ENCODE measurements at regions not wholly inside any gene's neighbourhood (a gene's known extent, or its start where the extent isn't known, plus 50 kb on each side); places are given as distances from the start of the nearest gene placed in this dataset.

DNA sequence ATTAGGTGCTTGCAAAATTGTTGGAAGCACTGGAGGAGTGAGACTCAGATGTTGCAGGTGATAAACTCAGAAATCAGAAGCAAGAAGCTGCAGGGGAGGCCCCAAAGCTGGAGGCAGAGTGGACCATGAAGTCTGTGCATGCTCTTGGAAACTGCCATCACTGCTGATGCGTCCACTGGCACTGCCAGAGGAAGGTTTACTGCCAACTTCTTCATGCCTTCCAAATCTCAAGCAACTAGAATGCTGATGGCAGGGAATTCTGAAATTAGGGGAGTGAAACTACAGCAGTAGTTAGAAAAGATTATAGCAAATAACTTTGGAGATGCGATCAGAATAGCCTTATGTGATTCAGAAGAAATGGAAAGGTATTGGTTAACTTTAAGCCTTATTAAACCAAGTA is 277.1 kb upstream of the SDK2 start:
- TF ChIP-seq POLR2AphosphoS5 (IDR thresholded peaks at IDR 0.05; ENCODE audit: low read depth, low read length) (no peak), FOXP2 (optimal IDR thresholded peaks at IDR 0.05; ENCODE audit: borderline replicate concordance, extremely low read depth, extremely low read length, insufficient read depth) (no peak), TAF1 (IDR thresholded peaks at IDR 0.05; ENCODE audit: borderline replicate concordance, insufficient read depth, low read length) (no peak), SIN3A (IDR thresholded peaks at IDR 0.05; ENCODE audit: borderline replicate concordance, insufficient read depth, low read length) (no peak)
- TF ChIP-seq, protein P1, sequence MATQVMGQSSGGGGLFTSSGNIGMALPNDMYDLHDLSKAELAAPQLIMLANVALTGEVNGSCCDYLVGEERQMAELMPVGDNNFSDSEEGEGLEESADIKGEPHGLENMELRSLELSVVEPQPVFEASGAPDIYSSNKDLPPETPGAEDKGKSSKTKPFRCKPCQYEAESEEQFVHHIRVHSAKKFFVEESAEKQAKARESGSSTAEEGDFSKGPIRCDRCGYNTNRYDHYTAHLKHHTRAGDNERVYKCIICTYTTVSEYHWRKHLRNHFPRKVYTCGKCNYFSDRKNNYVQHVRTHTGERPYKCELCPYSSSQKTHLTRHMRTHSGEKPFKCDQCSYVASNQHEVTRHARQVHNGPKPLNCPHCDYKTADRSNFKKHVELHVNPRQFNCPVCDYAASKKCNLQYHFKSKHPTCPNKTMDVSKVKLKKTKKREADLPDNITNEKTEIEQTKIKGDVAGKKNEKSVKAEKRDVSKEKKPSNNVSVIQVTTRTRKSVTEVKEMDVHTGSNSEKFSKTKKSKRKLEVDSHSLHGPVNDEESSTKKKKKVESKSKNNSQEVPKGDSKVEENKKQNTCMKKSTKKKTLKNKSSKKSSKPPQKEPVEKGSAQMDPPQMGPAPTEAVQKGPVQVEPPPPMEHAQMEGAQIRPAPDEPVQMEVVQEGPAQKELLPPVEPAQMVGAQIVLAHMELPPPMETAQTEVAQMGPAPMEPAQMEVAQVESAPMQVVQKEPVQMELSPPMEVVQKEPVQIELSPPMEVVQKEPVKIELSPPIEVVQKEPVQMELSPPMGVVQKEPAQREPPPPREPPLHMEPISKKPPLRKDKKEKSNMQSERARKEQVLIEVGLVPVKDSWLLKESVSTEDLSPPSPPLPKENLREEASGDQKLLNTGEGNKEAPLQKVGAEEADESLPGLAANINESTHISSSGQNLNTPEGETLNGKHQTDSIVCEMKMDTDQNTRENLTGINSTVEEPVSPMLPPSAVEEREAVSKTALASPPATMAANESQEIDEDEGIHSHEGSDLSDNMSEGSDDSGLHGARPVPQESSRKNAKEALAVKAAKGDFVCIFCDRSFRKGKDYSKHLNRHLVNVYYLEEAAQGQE (IDR thresholded peaks at IDR 0.05; ENCODE audit: insufficient read depth in 1 of 2, low read depth in 2 of 2, low read length in 2 of 2): no peak

Data from PFSK-1 (cell line).